WTC11 (cell line): ENCODE measurements at regions not wholly inside any gene's neighbourhood (a gene's known extent, or its start where the extent isn't known, plus 50 kb on each side); places are given as distances from the start of the nearest gene placed in this dataset.

Experiments used
- ATAC-seq: fragments of 200-7000 bp; cut with Tn5 transposase; 2 replicates; pipeline ENCODE4 v1.10.0; 2021; ENCODE audit warnings: mild to moderate bottlenecking, moderate library complexity
- CTCF ChIA-PET: fragments of 300-600 bp; sonication (Branson Sonifier 250); formaldehyde crosslinking; loops from one replicate; lab custom pipeline; 2021; ENCODE audit warnings: antibody characterized with exemption; lab: Charles Lee
- POLR2A ChIA-PET: fragments of 350-600 bp; sonication (Branson Sonifier 250); formaldehyde crosslinking; loops from one replicate; lab custom pipeline; 2021; ENCODE audit warnings: antibody characterized with exemption; lab: Charles Lee
- DNase-seq: peaks from one replicate; pipeline ENCODE4 v3.0.0; 2021; ENCODE audit warnings: low spot score
- H3K27ac Mint-ChIP-seq: 2 replicates; pipeline ENCODE4 v1.8.0; 2021; ENCODE audit warnings: mixed read lengths
- H3K27me3 Mint-ChIP-seq: 2 replicates; pipeline ENCODE4 v1.8.0; 2021; ENCODE audit warnings: low read depth, mild to moderate bottlenecking, moderate library complexity, mixed read lengths
- H3K36me3 Mint-ChIP-seq: 2 replicates; pipeline ENCODE4 v1.8.0; 2021; ENCODE audit warnings: mixed read lengths
- H3K4me1 Mint-ChIP-seq: 2 replicates; pipeline ENCODE4 v1.8.0; 2022; ENCODE audit warnings: mixed read lengths
- H3K4me3 Mint-ChIP-seq: 2 replicates; pipeline ENCODE4 v1.8.0; 2021; ENCODE audit warnings: mild to moderate bottlenecking, moderate library complexity, mixed read lengths
- H3K9me3 Mint-ChIP-seq: 2 replicates; pipeline ENCODE4 v1.8.0; 2021; ENCODE audit warnings: mixed read lengths
- ATF6 ChIP-seq: sonication (generic); formaldehyde crosslinking; IDR thresholded peaks from 2 replicates; pipeline ENCODE4 v1.8.1; 2023; ENCODE audit warnings: mild to moderate bottlenecking, missing genetic modification reagents
- CREB1 ChIP-seq: sonication (generic); formaldehyde crosslinking; IDR thresholded peaks from 2 replicates; pipeline ENCODE4 v1.8.0; 2023; ENCODE audit warnings: mild to moderate bottlenecking, missing genetic modification reagents
- ELF4 ChIP-seq: sonication (generic); formaldehyde crosslinking; IDR thresholded peaks from 2 replicates; pipeline ENCODE4 v1.8.1; 2022; ENCODE audit warnings: low read depth, mild to moderate bottlenecking, moderate library complexity, missing genetic modification reagents
- EMX1 ChIP-seq: fragments of 250-450 bp; sonication (Bioruptor Pico); IDR thresholded peaks from 2 replicates; pipeline ENCODE4 v1.8.0; 2021; ENCODE audit warnings: mild to moderate bottlenecking
- ESRRA ChIP-seq: sonication (generic); formaldehyde crosslinking; IDR thresholded peaks from 2 replicates; pipeline ENCODE4 v1.8.1; 2022; ENCODE audit warnings: mild to moderate bottlenecking, missing genetic modification reagents, borderline replicate concordance
- FOXJ3 ChIP-seq: sonication (generic); formaldehyde crosslinking; IDR thresholded peaks from 2 replicates; pipeline ENCODE4 v1.9.0; 2021; ENCODE audit warnings: missing genetic modification reagents, mild to moderate bottlenecking, borderline replicate concordance
- FOXK1 ChIP-seq: sonication (generic); formaldehyde crosslinking; IDR thresholded peaks from 2 replicates; pipeline ENCODE4 v1.8.0; 2022; ENCODE audit warnings: mild to moderate bottlenecking, moderate library complexity, missing genetic modification reagents
- GABPB1 ChIP-seq: sonication (generic); formaldehyde crosslinking; IDR thresholded peaks from 2 replicates; pipeline ENCODE4 v1.8.1; 2023; ENCODE audit warnings: mild to moderate bottlenecking, missing genetic modification reagents
- GRHL2 ChIP-seq: fragments of 250-450 bp; sonication (Bioruptor Pico); IDR thresholded peaks from 2 replicates; pipeline ENCODE4 v1.8.0; 2022; ENCODE audit warnings: mild to moderate bottlenecking, moderate library complexity; ENCODE audit not compliant: insufficient replicate concordance, severe bottlenecking
- GTF2I ChIP-seq: fragments of 250-450 bp; sonication (Bioruptor Pico); conservative IDR thresholded peaks from 2 replicates; pipeline ENCODE4 v1.4.0; 2021; ENCODE audit warnings: mild to moderate bottlenecking
- IRF2 ChIP-seq: sonication (generic); formaldehyde crosslinking; IDR thresholded peaks from 2 replicates; pipeline ENCODE4 v1.8.0; 2022; ENCODE audit warnings: low read depth, missing genetic modification reagents, borderline replicate concordance
- JAZF1 ChIP-seq: fragments of 250-450 bp; sonication (Bioruptor Pico); IDR thresholded peaks from 2 replicates; pipeline ENCODE4 v1.9.0; 2021; ENCODE audit warnings: moderate library complexity, mild to moderate bottlenecking, inconsistent platforms
- JUN ChIP-seq: sonication (generic); formaldehyde crosslinking; IDR thresholded peaks from 2 replicates; pipeline ENCODE4 v1.8.0; 2023; ENCODE audit warnings: mild to moderate bottlenecking, missing genetic modification reagents
- MXD4 ChIP-seq: fragments of 250-450 bp; sonication (Bioruptor Pico); IDR thresholded peaks from 2 replicates; pipeline ENCODE4 v1.8.0; 2021; ENCODE audit warnings: mild to moderate bottlenecking, moderate library complexity, borderline replicate concordance
- NFATC4 ChIP-seq: fragments of 250-450 bp; sonication (Bioruptor Pico); IDR thresholded peaks from 2 replicates; pipeline ENCODE4 v1.9.0; 2021; ENCODE audit warnings: mild to moderate bottlenecking
- NR3C1 ChIP-seq: sonication (generic); formaldehyde crosslinking; conservative IDR thresholded peaks from 2 replicates; pipeline ENCODE4 v1.8.1; 2023; ENCODE audit warnings: low read depth, mild to moderate bottlenecking, missing genetic modification reagents
- OVOL2 ChIP-seq: fragments of 250-450 bp; sonication (Bioruptor Pico); IDR thresholded peaks from 2 replicates; pipeline ENCODE4 v1.9.0; 2021; ENCODE audit warnings: mild to moderate bottlenecking, borderline replicate concordance
- PRRX2 ChIP-seq: fragments of 250-450 bp; sonication (Bioruptor Pico); IDR thresholded peaks from 2 replicates; pipeline ENCODE4 v1.8.0; 2021; ENCODE audit warnings: mild to moderate bottlenecking
- RORB ChIP-seq: fragments of 250-450 bp; sonication (Bioruptor Pico); IDR thresholded peaks from 2 replicates; pipeline ENCODE4 v1.9.0; 2021; ENCODE audit warnings: mild to moderate bottlenecking
- SMAD3 ChIP-seq: sonication (generic); formaldehyde crosslinking; IDR thresholded peaks from 2 replicates; pipeline ENCODE4 v1.8.0; 2022; ENCODE audit warnings: missing genetic modification reagents, mild to moderate bottlenecking, borderline replicate concordance
- SMAD4 ChIP-seq: sonication (generic); formaldehyde crosslinking; IDR thresholded peaks from 2 replicates; pipeline ENCODE4 v1.8.0; 2022; ENCODE audit warnings: mild to moderate bottlenecking, missing genetic modification reagents
- SOX15 ChIP-seq: fragments of 250-450 bp; sonication (Bioruptor Pico); IDR thresholded peaks from 2 replicates; pipeline ENCODE4 v1.9.0; 2021; ENCODE audit warnings: mild to moderate bottlenecking
- TCF7 ChIP-seq: sonication (generic); formaldehyde crosslinking; IDR thresholded peaks from 2 replicates; pipeline ENCODE4 v1.8.0; 2022; ENCODE audit warnings: mild to moderate bottlenecking, low read depth, missing genetic modification reagents, moderate library complexity
- TEAD1 ChIP-seq: sonication (generic); formaldehyde crosslinking; IDR thresholded peaks from 2 replicates; pipeline ENCODE4 v1.8.0; 2022; ENCODE audit warnings: mild to moderate bottlenecking, missing genetic modification reagents
- USF1 ChIP-seq: sonication (generic); formaldehyde crosslinking; IDR thresholded peaks from 2 replicates; pipeline ENCODE4 v1.8.0; 2022; ENCODE audit warnings: mild to moderate bottlenecking, missing genetic modification reagents
- ZMAT4 ChIP-seq: fragments of 250-450 bp; sonication (Bioruptor Pico); IDR thresholded peaks from 2 replicates; pipeline ENCODE4 v1.9.0; 2021; ENCODE audit warnings: mild to moderate bottlenecking
- ZNF219 ChIP-seq: sonication (generic); formaldehyde crosslinking; IDR thresholded peaks from 2 replicates; pipeline ENCODE4 v1.8.0; 2023; ENCODE audit warnings: missing genetic modification reagents, mild to moderate bottlenecking, borderline replicate concordance
- ZNF263 ChIP-seq: sonication (generic); formaldehyde crosslinking; IDR thresholded peaks from 2 replicates; pipeline ENCODE4 v1.8.1; 2022; ENCODE audit warnings: low read depth, mild to moderate bottlenecking, moderate library complexity, missing genetic modification reagents
- ZNF396 ChIP-seq: fragments of 250-450 bp; sonication (Bioruptor Pico); IDR thresholded peaks from 2 replicates; pipeline ENCODE4 v1.8.0; 2021; ENCODE audit warnings: mild to moderate bottlenecking, moderate library complexity, borderline replicate concordance

GRCh38 chr13:105774739-105775460 is 760.6 kb downstream of the EFNB2 start:
- H3K36me3 Mint-ChIP-seq = no peaks in the 10 kb centered on the region
- DNase-seq = no peak
- no peak for TF ChIP-seq ZNF396 (CRISPR knock-in tag)
- TF ChIP-seq, all 79 proteins: peak for 0
- no peaks in the 10 kb centered on the region for H3K27me3 Mint-ChIP-seq
- ATAC-seq = peak; percentile 50
- ChIA-PET CTCF (no interaction called here), POLR2A (interaction anchor here (0.6 kb wide), 1 partner anchor 564 kb away, joined by 3 read pairs; no protein-coding TSS in a partner anchor)
- H3K4me3 Mint-ChIP-seq = no peak overlapping the region
- 0 out of 2 replicates have a peak overlapping the region, but pooled peaks have one; percentile 38 for H3K27ac Mint-ChIP-seq
- H3K9me3 Mint-ChIP-seq = peaks cover 6% of the 10 kb centered on the region
- H3K4me1 Mint-ChIP-seq = peaks cover 31% of the 10 kb centered on the region

GRCh38 chr13:105773863-105774538 is 761.5 kb downstream of the EFNB2 start:
- ChIA-PET POLR2A (no interaction called here), CTCF (no interaction called here)
- Mint-ChIP-seq H3K4me3 (no peak overlapping the region), H3K9me3 (peaks cover 6% of the 10 kb centered on the region)
- TF ChIP-seq ELF4 (CRISPR knock-in tag) (no peak), SMAD3 (CRISPR knock-in tag) (no peak), GABPB1 (no peak), MXD4 (CRISPR knock-in tag) (no peak), JAZF1 (no peak), SMAD4 (CRISPR knock-in tag) (no peak)
- TF ChIP-seq, all 79 proteins: peak for 0
- no peaks in the 10 kb centered on the region for H3K36me3 Mint-ChIP-seq
- no peak for DNase-seq
- H3K4me1 Mint-ChIP-seq = peaks cover 31% of the 10 kb centered on the region
- no peaks in the 10 kb centered on the region for H3K27me3 Mint-ChIP-seq
- peak; percentile 46; the same call in 1 of the 2 replicates for ATAC-seq
- H3K27ac Mint-ChIP-seq = no peak overlapping the region

- peak; percentile 65 for ATAC-seq
- H3K4me1 Mint-ChIP-seq = peaks cover 31% of the 10 kb centered on the region
- DNase-seq = no peak
- ChIA-PET POLR2A (no interaction called here), CTCF (no interaction called here)
- TF ChIP-seq ESRRA (CRISPR knock-in tag) = no peak
- TF ChIP-seq GTF2I (CRISPR knock-in tag) = no peak
- TF ChIP-seq IRF2 = no peak
- no peak for TF ChIP-seq RORB (CRISPR knock-in tag)
- TF ChIP-seq NR3C1 (CRISPR knock-in tag) = no peak
- TF ChIP-seq TEAD1 = no peak
- TF ChIP-seq ZNF263 (CRISPR knock-in tag) = no peak
- no peak for TF ChIP-seq EMX1 (CRISPR knock-in tag)
- no peak for TF ChIP-seq OVOL2 (CRISPR knock-in tag)
- no peak for TF ChIP-seq GRHL2 (CRISPR knock-in tag)
- TF ChIP-seq JUN = no peak
- TF ChIP-seq GABPB1 = no peak
- no peak for TF ChIP-seq PRRX2
- no peak for TF ChIP-seq MXD4 (CRISPR knock-in tag)
- no peak for TF ChIP-seq NFATC4
- TF ChIP-seq ZNF219 (CRISPR knock-in tag) = no peak
- TF ChIP-seq JAZF1 = no peak
- no peaks in the 10 kb centered on the region for H3K27me3 Mint-ChIP-seq
- no peaks in the 10 kb centered on the region for H3K36me3 Mint-ChIP-seq
- no peak overlapping the region for H3K27ac Mint-ChIP-seq
- no peak overlapping the region for H3K4me3 Mint-ChIP-seq
- peaks cover 6% of the 10 kb centered on the region for H3K9me3 Mint-ChIP-seq
Observed at GRCh38 chr13:105773241-105773640, 762.2 kb downstream of the EFNB2 start.

GRCh38 chr13:105764486-105764885 is 771.0 kb downstream of the EFNB2 start:
- H3K9me3 Mint-ChIP-seq = no peaks in the 10 kb centered on the region
- H3K27ac Mint-ChIP-seq = no peak overlapping the region
- ChIA-PET CTCF (no interaction called here), POLR2A (no interaction called here)
- no peaks in the 10 kb centered on the region for H3K4me1 Mint-ChIP-seq
- no peaks in the 10 kb centered on the region for H3K27me3 Mint-ChIP-seq
- no peak for ATAC-seq
- no peak for DNase-seq
- no peaks in the 10 kb centered on the region for H3K36me3 Mint-ChIP-seq
- H3K4me3 Mint-ChIP-seq = no peak overlapping the region
- TF ChIP-seq ATF6 (CRISPR knock-in tag) = no peak
- TF ChIP-seq TCF7 = no peak
- TF ChIP-seq CREB1 (CRISPR knock-in tag) = no peak
- no peak for TF ChIP-seq ELF4 (CRISPR knock-in tag)
- no peak for TF ChIP-seq FOXJ3 (CRISPR knock-in tag)
- no peak for TF ChIP-seq FOXK1
- TF ChIP-seq ZMAT4 (CRISPR knock-in tag) = no peak
- no peak for TF ChIP-seq SOX15 (CRISPR knock-in tag)
- TF ChIP-seq USF1 (CRISPR knock-in tag) = no peak
- no peak for TF ChIP-seq JUN
